ENCODE measurements at regions not wholly inside any gene's neighbourhood (a gene's known extent, or its start where the extent isn't known, plus 50 kb on each side); places are given as distances from the start of the nearest gene placed in this dataset.
"Not testable (repeated sequence)": the region's sequence is repeated elsewhere in the genome, so short reads cannot be mapped to it uniquely, and the experiment has no call there.

DNA sequence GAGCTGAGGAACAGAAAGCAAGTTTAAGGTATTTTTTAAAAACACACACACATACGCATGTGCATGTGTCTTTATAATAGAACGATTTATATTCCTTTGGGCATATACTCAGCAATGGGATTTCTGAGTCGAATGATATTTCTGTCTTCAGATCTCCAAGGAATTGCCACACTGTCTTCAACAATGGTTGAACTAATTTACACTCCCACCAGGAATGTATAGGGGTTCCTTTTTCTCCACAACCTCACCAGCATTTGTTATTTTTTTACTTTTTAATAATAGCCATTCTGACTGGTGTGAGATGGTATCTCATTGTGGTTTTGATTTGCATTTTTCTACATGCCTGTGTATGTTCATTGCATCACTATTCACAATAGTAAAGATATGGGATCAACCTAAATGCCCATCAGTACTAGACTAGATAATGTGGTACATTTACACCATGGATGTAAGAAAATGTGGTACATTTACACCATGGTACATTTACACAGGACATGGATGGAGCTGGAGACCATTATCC lies 60.3 kb upstream of the MAP3K1 start:
- Histone ChIP-seq H3K79me2 (no peaks in the 10 kb centered on the region), H3K4me1 (ENCODE audit: insufficient read depth) (no peaks in the 10 kb centered on the region), H3K9me2 (replicated peaks; ENCODE audit: insufficient read depth) (no peaks in the 10 kb centered on the region), H3K9me3 (ENCODE audit: low read depth) (peaks cover 4% of the 10 kb centered on the region), H3K4me3 (no peak overlapping the region), H3K4me2 (no peak overlapping the region), H4K20me1 (ENCODE audit: insufficient read depth, poor library complexity, severe bottlenecking) (no peaks in the 10 kb centered on the region), H3K27me3 (no peaks in the 10 kb centered on the region), H3K27ac (no peak overlapping the region), H2AFZ (no peak overlapping the region), H3K36me3 (replicated peaks; ENCODE audit: insufficient read depth, low read depth) (no peaks in the 10 kb centered on the region)
- no peak for DNase-seq (ENCODE audit: low spot score)
- WGBS (ENCODE audit: low lambda C conversion rate, missing lambda C conversion rate) = 96% methylated on average over 3 of the region's 3 CpGs
- TF ChIP-seq EZH2phosphoT487 (IDR thresholded peaks at IDR 0.05; ENCODE audit: low read depth, severe bottlenecking, unreplicated experiment) = no peak
- no peak for TF ChIP-seq EZH2 (IDR thresholded peaks at IDR 0.05; ENCODE audit: borderline replicate concordance)
- TF ChIP-seq, protein P1, sequence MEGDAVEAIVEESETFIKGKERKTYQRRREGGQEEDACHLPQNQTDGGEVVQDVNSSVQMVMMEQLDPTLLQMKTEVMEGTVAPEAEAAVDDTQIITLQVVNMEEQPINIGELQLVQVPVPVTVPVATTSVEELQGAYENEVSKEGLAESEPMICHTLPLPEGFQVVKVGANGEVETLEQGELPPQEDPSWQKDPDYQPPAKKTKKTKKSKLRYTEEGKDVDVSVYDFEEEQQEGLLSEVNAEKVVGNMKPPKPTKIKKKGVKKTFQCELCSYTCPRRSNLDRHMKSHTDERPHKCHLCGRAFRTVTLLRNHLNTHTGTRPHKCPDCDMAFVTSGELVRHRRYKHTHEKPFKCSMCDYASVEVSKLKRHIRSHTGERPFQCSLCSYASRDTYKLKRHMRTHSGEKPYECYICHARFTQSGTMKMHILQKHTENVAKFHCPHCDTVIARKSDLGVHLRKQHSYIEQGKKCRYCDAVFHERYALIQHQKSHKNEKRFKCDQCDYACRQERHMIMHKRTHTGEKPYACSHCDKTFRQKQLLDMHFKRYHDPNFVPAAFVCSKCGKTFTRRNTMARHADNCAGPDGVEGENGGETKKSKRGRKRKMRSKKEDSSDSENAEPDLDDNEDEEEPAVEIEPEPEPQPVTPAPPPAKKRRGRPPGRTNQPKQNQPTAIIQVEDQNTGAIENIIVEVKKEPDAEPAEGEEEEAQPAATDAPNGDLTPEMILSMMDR (IDR thresholded peaks at IDR 0.05; ENCODE audit: poor library complexity) = no peak

- not testable (repeated sequence) for H3K4me3 ChIP-seq; H3K9me3 ChIP-seq (ENCODE audit: low read depth); H4K20me1 ChIP-seq (ENCODE audit: insufficient read depth, poor library complexity, severe bottlenecking); DNase-seq (ENCODE audit: low spot score); H2AFZ ChIP-seq; H3K4me2 ChIP-seq; H3K79me2 ChIP-seq; H3K4me1 ChIP-seq (ENCODE audit: insufficient read depth); H3K9me2 ChIP-seq (replicated peaks; ENCODE audit: insufficient read depth); H3K27me3 ChIP-seq; H3K27ac ChIP-seq; H3K36me3 ChIP-seq (replicated peaks; ENCODE audit: insufficient read depth, low read depth)
- 97% methylated on average over 5 of the region's 5 CpGs for WGBS (ENCODE audit: low lambda C conversion rate, missing lambda C conversion rate)
Measured at GRCh38 chr5:56753588-56753987, 61.8 kb upstream of the MAP3K1 start.

- Histone ChIP-seq H3K36me3 (replicated peaks; ENCODE audit: insufficient read depth, low read depth) (no peaks in the 10 kb centered on the region), H4K20me1 (ENCODE audit: insufficient read depth, poor library complexity, severe bottlenecking) (no peaks in the 10 kb centered on the region), H3K4me2 (no peak overlapping the region), H3K4me3 (no peak overlapping the region), H3K9me2 (replicated peaks; ENCODE audit: insufficient read depth) (no peaks in the 10 kb centered on the region), H2AFZ (no peak overlapping the region), H3K27me3 (no peaks in the 10 kb centered on the region), H3K27ac (no peak overlapping the region), H3K9me3 (ENCODE audit: low read depth) (peaks cover 4% of the 10 kb centered on the region), H3K79me2 (no peaks in the 10 kb centered on the region), H3K4me1 (ENCODE audit: insufficient read depth) (no peaks in the 10 kb centered on the region)
- TF ChIP-seq, protein P1 (IDR thresholded peaks at IDR 0.05; ENCODE audit: poor library complexity) = no peak
- TF ChIP-seq EZH2 (IDR thresholded peaks at IDR 0.05; ENCODE audit: borderline replicate concordance) (no peak), EZH2phosphoT487 (IDR thresholded peaks at IDR 0.05; ENCODE audit: low read depth, severe bottlenecking, unreplicated experiment) (no peak)
- no peak for DNase-seq (ENCODE audit: low spot score)
- WGBS (ENCODE audit: low lambda C conversion rate, missing lambda C conversion rate) = 88% methylated on average over 2 of the region's 2 CpGs
Measured at GRCh38 chr5:56751572-56752313, 63.6 kb upstream of the MAP3K1 start.

- H3K36me3 ChIP-seq (replicated peaks; ENCODE audit: insufficient read depth, low read depth) = no peaks in the 10 kb centered on the region
- H3K4me1 ChIP-seq (ENCODE audit: insufficient read depth) = no peaks in the 10 kb centered on the region
- H3K9me2 ChIP-seq (replicated peaks; ENCODE audit: insufficient read depth) = no peaks in the 10 kb centered on the region
- H3K9me3 ChIP-seq (ENCODE audit: low read depth) = peaks cover 4% of the 10 kb centered on the region
- H3K27ac ChIP-seq = no peak overlapping the region
- TF ChIP-seq EZH2phosphoT487 (IDR thresholded peaks at IDR 0.05; ENCODE audit: low read depth, severe bottlenecking, unreplicated experiment) = no peak
- TF ChIP-seq EZH2 (IDR thresholded peaks at IDR 0.05; ENCODE audit: borderline replicate concordance) = no peak
- TF ChIP-seq, protein P1 (IDR thresholded peaks at IDR 0.05; ENCODE audit: poor library complexity) = no peak
- H2AFZ ChIP-seq = no peak overlapping the region
- 93% methylated on average over 3 of the region's 3 CpGs for WGBS (ENCODE audit: low lambda C conversion rate, missing lambda C conversion rate)
- no peaks in the 10 kb centered on the region for H3K79me2 ChIP-seq
- DNase-seq (ENCODE audit: low spot score) = no peak
- H4K20me1 ChIP-seq (ENCODE audit: insufficient read depth, poor library complexity, severe bottlenecking) = no peaks in the 10 kb centered on the region
- H3K27me3 ChIP-seq = no peaks in the 10 kb centered on the region
- no peak overlapping the region for H3K4me3 ChIP-seq
- H3K4me2 ChIP-seq = no peak overlapping the region
Measured at GRCh38 chr5:56749842-56750241, 65.5 kb upstream of the MAP3K1 start.
